DMS53 (cell line): ENCODE measurements at regions not wholly inside any gene's neighbourhood (a gene's known extent, or its start where the extent isn't known, plus 50 kb on each side); places are given as distances from the start of the nearest gene placed in this dataset.
"Not testable (repeated sequence)": the region's sequence is repeated elsewhere in the genome, so short reads cannot be mapped to it uniquely, and the experiment has no call there.

Source experiments
- DNase-seq: peaks from one replicate; lab custom pipeline; 2025; lab: John Stamatoyannopoulos, UW

DNA sequence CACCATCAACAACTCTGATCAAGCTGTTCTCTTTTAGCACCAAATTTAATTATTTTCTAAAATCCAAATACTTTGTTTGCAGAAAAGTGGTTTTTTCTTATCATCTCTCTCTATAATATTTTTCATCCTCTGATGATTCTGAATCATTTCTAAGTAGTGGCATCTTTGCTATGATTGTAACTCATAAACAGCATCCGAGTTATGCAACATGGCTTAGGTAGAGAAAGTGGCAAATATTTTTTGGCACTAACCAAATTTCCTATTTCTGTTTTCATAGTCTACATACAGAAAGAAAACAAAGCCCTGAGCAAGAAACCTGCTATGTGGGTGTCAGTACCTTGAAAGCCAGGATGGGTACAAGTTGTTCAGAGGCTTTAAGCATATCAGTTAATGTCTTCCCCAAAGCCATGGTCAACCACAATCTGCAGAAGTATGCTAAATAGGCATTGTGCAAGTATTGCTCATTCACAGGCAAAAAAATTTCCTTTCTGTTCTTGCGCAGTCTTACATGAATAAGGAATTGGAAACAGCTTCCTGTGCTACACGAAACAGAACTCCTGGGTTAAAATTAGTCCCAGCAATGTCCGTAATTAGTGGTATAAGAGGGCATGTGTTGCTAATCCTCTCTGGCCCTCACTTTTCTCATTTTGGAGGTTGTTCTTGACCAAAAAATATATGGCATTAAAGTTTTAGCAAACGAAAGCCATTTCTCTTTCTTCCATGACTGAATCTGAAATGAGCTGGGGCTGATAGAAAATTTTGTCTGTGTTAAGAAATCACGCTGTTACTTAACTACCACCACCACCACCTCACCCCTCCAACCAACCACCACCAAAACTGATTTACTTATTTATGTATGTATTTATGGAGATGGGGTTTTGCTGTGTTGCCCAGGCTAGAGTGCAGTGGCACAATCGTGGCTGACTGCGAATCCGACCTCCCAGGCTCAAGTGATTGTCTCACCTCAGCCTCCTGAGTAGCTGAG lies 325.6 kb upstream of the MAGI2 start:
- DNase-seq: no peak

GRCh38 chr7:79775911-79776310 lies 322.4 kb upstream of the MAGI2 start:
- no peak for DNase-seq

DNA sequence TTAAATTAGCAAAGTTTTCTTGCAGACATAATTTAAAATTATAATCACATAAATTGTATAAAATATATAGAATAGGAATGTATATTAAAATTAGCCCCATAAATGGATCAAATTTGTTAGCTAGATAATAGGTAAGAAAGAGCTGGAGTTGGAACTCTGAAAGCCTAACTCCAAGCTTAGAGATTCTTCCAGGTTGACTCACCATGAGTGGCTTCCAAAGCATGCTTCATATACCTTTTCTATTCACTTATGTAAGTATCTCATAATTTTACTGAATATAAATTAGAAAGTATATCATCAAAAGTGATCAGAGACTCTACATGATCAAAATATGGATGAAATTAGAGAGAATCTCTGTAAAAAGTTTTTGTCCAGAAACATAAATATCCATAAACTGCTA lies 320.7 kb upstream of the MAGI2 start:
- no peak for DNase-seq

DNA sequence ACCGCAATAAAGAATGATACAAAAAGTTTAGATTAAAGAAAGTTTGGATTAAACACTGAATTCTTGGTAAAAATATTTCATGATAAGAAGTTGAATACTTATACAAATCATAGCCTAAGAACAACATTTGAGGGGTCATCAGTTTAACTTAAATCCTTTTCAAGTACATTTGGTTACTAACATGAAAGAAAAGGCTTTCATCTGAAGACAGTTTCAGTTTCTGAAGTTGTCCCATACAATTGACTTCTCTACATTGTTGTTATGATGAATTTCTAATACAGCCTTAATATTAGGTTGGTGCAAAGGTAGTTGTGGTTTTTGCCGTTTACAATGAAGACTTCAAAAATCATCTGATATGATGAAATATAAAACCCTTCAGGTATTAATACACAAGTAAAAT lies 317.5 kb upstream of the MAGI2 start:
- DNase-seq: no peak

DNA sequence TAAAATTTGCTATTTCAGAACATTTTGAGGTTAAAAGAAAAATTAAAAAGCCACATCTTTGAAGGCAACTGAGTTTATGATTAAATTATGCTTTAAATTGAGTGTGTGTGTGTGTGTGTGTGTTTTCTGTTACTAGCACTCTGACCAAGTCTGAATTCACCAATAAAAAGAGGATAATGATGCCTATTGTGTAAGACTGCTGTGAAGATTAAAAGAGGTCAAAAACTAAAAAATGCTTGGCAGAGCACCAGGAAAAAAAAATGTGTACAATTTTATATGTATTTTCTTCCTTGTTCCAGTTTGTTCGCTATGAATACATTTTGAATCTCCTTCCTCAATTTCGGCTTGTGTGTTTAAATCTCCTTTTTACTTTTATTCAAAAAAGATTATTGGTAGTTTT lies 316.6 kb upstream of the MAGI2 start:
- no peak for DNase-seq

DNA sequence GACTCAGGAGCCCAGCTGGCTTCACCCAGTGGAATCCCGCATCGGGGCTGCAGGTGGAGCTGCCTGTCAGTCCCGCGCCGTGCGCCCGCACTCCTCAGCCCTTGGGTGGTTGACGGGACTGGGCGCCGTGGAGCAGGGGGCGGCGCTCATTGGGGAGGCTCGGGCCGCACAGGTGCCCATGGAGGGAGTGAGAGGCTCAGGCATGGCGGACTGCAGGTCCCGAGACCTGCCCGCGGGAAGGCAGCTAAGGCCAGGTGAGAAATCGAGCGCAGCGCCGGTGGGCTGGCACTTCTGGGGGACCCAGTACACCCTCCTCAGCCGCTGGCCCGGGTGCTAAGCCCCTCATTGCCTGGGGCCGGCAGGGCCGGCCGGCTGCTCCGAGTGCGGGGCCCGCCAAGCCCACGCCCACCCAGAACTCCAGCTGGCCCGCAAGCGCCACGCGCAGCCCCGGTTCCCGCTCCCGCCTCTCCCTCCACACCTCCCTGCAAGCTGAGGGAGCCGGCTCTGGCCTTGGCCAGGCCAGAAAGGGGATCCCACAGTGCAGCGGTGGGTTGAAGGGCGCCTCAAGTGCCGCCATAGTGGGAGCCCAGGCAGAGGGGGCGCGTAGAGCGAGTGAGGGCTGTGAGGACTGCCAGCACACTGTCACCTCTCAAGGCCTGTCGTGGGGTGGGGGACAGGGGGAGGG lies 314.6 kb upstream of the MAGI2 start:
- DNase-seq: not testable (repeated sequence)

- DNase-seq: not testable (repeated sequence)
These were observed 313.7 kb upstream of the MAGI2 start for GRCh38 chr7:79767192-79767591.

- no peak for DNase-seq
These were observed 308.5 kb upstream of the MAGI2 start for GRCh38 chr7:79761876-79762429.

- not testable (repeated sequence) for DNase-seq
These were observed 297.5 kb upstream of the MAGI2 start for GRCh38 chr7:79750941-79751340.

DNA sequence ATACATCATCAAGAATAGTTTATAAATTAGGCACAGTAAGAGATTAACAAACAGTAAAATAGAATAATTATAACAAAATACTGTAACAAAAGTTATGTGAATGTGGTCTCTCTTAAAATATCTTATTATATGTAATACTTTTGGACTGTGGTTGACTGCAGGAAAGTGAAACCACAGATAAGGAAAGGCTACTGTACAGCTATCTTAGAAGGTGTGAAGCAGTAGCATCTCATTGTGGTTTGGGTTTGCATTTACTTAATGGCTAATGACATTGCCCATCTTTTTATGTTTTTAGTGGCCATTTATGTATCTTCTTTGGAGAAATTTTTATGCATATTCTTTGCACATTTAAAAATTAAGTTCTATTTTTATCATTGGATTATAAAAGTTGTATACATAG lies 296.4 kb upstream of the MAGI2 start:
- no peak for DNase-seq

GRCh38 chr7:79741684-79742083 lies 288.2 kb upstream of the MAGI2 start:
- DNase-seq: peak; percentile 36

DNA sequence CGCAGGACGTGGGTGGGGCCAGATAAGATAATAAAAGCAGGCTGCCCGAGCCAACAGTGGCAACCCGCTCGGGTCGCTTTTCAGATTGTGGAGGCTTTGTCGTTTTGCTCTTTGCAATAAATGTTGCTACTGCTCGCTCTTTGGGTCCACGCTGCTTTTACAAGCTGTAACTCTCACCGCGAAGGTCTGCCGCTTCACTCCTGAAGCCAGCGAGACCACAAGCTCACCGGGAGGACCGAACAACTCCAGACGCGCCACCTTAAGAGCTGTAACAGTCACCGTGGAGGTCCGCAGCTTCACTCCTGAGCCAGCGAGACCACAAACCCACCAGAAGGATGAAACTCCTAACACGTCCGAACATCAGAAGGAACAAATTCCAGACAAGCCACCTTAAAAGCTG lies 286.6 kb upstream of the MAGI2 start:
- no peak for DNase-seq

DNA sequence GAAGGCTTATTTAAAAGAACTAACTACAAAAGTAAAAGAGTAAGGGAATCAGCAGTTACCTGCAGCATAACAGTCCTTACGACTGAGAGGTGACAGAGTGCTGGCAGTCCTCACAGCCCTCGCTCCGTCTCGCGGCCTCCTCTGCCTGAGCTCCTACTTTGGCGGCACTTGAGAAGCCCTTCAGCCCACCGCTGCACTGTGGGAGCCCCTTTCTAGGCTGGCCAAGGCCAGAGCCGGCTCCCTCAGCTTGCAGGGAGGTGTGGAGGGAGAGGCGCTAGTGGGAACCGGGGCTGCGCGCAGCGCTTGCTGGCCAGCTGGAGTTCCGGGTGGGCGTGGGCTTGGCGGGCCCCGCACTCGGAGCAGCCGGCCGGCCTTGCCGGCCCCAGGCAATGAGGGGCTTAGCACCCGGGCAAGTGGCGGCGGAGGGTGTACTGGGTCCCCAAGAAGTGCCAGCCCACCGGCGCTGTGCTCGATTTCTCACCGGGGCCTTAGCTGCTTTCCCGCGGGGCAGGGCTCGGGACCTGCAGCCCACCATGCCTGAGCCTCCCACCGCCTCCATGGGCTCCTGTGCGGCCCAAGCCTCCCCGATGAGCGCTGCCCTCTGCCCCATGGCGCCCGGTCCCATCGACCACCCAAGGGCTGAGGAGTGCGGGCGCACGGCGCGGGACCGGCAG lies 285.7 kb upstream of the MAGI2 start:
- not testable (repeated sequence) for DNase-seq

- DNase-seq: no peak
These were observed 283.0 kb upstream of the MAGI2 start for GRCh38 chr7:79736418-79736817.

- DNase-seq: no peak
These were observed 281.5 kb upstream of the MAGI2 start for GRCh38 chr7:79735012-79735411.

DNA sequence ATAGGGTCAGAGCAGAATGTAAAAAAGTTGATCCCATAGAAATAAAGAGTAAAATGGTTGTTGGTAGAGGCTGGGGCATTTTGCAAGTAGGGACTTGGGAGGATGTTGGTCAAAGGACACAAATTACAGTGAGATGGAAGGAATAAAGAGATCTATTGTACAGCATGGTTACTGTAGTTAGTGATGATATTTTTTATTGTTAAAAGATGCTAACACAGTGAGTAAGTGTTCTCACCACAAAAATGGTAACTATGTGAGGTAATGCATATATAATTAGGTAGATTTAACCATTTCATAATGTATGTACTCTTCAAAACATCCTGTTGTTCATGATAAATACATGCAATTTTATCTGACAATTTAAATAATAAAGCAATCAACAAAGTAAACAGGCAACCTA lies 280.7 kb upstream of the MAGI2 start:
- DNase-seq: no peak

GRCh38 chr7:79732535-79732934 lies 279.1 kb upstream of the MAGI2 start:
- DNase-seq: no peak

DNA sequence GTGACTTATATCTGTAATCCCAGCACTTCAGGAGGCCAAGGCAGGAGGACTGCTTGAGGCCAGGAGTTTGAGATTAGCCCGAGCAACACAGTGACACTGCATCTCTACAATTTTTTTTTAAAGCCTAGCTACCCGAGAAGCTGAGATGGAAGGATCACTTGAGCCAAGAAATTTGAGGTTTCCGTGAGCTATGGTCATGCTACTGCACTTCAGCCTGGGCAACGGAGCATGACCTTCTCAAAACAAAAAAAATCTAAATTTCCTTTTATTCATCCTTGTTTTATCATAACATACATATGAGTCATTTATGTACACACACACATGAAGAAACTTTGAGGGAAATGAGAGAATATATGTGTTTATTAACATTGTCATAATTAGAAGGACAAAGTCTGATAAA lies 277.5 kb upstream of the MAGI2 start:
- peak; percentile 79 for DNase-seq

GRCh38 chr7:79723833-79724618 lies 270.6 kb upstream of the MAGI2 start:
- no peak for DNase-seq

DNA sequence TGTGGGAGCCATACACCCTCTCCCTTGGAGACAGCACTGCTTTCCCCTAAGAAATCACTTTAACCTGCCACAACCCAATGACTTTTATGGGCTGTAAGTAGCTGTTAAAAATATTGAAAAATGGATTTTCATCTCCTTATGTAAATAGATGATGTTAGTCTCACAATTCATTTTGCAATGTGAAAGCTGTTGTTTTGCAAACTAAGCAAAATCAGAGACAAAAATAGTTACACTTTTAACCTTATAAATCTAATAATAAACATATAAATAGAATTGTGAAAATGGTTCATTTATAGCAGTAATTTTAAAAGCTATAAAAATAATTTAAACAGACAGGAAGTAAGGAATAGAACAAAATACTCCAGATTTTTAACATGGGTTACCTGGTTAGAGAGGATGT lies 268.8 kb upstream of the MAGI2 start:
- no peak for DNase-seq

GRCh38 chr7:79719216-79719615 lies 265.7 kb upstream of the MAGI2 start:
- DNase-seq: no peak

DNA sequence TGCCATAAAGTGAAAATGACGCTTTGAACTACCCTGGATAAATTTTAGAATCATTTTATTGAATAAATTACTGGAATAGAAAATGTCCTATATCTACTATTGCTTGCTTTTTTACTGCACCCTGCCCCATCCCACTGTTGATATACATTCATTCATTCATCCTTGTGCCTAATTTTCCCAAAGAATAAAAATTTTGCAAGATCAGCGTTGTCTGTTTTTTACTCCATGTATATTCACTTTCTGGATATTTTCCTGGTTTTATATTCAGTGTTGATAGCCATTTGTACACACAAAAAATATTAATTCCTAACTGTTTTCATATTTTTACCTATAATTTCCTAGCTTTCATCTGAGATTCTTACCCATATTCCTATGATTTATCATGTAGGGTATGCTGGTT lies 262.9 kb upstream of the MAGI2 start:
- no peak for DNase-seq
